ENCODE measurements at regions not wholly inside any gene's neighbourhood (a gene's known extent, or its start where the extent isn't known, plus 50 kb on each side); places are given as distances from the start of the nearest gene placed in this dataset.

- DNase-seq (ENCODE audit: low spot score) = no peak
Observed at GRCh38 chr20:39861381-39861780, 827.7 kb downstream of the MAFB start.

GRCh38 chr20:39857835-39858234 lies 831.2 kb downstream of the MAFB start:
- no peak for TF ChIP-seq CTCF (IDR thresholded peaks at IDR 0.05; ENCODE audit: extremely low read depth, missing control alignments)
- DNase-seq (ENCODE audit: low spot score) = no peak

More at GRCh38 chr20:39861381-39861780, 827.7 kb downstream of the MAFB start:
- no peak for TF ChIP-seq CTCF (IDR thresholded peaks at IDR 0.05; ENCODE audit: extremely low read depth, missing control alignments)

DNA sequence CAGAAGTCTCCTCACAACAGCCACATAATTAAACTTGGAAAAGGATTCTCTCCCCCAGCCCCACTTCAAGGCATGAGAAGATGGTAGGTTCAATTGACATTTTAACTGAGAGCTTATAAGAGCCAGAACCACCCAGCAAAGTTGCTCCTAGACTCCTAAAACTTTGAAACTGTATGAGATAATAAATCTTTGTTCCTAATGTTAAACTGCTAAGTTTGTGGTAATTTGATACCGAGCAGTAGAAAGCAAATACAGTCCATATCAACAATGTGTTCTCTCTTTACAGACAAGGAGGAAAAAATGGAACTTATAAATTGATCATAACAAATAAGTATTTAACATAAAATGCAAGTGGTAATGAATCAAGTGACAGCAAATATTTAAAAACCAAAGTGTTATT lies 831.8 kb downstream of the MAFB start:
- DNase-seq (ENCODE audit: low spot score) = no peak
- no peak for TF ChIP-seq CTCF (IDR thresholded peaks at IDR 0.05; ENCODE audit: extremely low read depth, missing control alignments)

DNA sequence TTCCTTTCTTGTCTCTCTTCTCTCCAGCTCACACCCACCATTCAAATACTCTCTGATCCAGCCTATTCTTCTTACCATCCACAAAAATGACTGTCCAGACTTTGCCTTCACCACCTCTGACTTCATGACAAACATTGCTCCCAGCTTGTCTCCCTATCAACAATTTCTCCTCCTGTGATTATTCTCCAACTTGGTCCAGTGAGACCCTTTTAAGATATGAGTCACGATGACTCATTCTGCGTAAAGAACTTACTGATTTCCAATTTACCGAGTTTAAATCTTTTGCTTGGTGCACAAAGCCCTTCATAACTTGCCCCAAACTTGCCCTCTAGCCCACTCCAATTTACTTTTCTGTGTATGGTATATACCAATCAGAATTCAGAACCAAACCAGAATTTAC lies 833.2 kb downstream of the MAFB start:
- DNase-seq (ENCODE audit: low spot score) = no peak
- TF ChIP-seq CTCF (IDR thresholded peaks at IDR 0.05; ENCODE audit: extremely low read depth, missing control alignments) = no peak

- DNase-seq (ENCODE audit: low spot score) = no peak
- no peak for TF ChIP-seq CTCF (IDR thresholded peaks at IDR 0.05; ENCODE audit: extremely low read depth, missing control alignments)
Observed at GRCh38 chr20:39855056-39855455, 834.0 kb downstream of the MAFB start.

- no peak for TF ChIP-seq CTCF (IDR thresholded peaks at IDR 0.05; ENCODE audit: extremely low read depth, missing control alignments)
- peak; percentile 18 for DNase-seq (ENCODE audit: low spot score)
Observed at GRCh38 chr20:39853636-39854035, 835.4 kb downstream of the MAFB start.

DNA sequence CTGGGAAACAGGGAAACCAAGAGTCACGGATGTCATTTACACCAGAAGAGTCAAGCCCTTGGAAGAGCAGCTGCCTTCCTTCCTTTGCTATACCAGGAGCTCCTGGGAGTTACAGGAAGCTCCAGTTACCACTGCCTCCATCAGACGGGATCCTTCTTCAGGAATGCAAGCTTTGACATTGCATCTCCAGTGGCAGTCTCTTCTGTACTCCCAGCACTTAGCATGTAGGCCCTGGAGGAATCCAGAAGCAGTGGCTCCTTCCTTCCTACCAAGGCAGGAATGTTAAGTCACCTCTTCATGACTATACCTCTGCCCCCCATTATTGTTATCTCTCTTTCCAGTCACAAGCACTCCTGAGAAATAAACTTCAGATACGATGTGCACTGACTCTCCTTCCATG lies 836.0 kb downstream of the MAFB start:
- DNase-seq (ENCODE audit: low spot score) = no peak
- no peak for TF ChIP-seq CTCF (IDR thresholded peaks at IDR 0.05; ENCODE audit: extremely low read depth, missing control alignments)
